HuH-7 (cell line): ENCODE measurements at regions not wholly inside any gene's neighbourhood (a gene's known extent, or its start where the extent isn't known, plus 50 kb on each side); places are given as distances from the start of the nearest gene placed in this dataset.
"Not testable (repeated sequence)": the region's sequence is repeated elsewhere in the genome, so short reads cannot be mapped to it uniquely, and the experiment has no call there.

ENCODE experiments used
- DNase-seq: peaks from one replicate; pipeline ENCODE4 v3.0.0; 2011; ENCODE audit warnings: low spot score

DNA sequence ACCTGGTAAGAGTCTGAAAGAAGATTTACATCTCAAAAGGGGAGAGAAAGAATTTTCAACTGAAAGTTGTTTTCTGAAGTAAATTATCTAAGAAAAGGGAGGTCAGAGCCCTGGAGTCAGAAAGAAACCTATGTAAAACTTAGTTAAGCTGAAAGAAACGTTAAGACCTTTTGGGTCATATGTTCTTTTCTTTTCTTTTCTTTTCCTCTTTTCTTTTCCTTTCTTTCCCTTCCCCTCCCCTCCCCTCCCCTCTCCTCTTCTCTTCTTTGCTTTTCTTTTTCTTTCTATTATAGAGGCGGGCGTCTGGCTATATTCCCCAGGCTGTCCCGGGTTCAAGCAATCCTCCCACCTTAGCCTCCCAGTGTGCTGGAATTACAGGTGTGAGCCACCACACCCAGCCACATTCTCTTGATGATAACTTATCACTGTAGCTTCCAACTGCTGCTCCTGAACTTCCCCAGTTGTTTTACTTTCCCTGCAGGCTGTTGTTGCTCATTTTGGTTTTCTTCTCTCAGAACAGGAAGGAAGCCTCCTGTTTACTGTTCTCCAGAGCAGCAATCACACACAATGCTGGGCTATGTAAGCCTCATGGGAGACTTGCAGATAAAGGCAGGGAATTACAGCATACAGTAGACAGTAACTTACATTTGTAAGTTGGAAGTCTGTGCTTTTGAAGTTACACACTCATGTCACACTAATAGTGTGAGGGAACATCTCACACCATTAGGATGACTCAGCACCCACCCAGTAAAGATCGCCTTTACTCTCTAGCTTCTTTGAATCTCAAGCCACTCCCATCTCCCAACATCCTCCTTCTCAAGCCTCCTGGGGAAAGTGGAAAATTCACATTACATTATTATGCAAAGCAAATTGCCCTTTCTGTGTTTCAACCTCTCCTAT, 2216.6 kb upstream of the WWC1 start:
- no peak for DNase-seq

DNA sequence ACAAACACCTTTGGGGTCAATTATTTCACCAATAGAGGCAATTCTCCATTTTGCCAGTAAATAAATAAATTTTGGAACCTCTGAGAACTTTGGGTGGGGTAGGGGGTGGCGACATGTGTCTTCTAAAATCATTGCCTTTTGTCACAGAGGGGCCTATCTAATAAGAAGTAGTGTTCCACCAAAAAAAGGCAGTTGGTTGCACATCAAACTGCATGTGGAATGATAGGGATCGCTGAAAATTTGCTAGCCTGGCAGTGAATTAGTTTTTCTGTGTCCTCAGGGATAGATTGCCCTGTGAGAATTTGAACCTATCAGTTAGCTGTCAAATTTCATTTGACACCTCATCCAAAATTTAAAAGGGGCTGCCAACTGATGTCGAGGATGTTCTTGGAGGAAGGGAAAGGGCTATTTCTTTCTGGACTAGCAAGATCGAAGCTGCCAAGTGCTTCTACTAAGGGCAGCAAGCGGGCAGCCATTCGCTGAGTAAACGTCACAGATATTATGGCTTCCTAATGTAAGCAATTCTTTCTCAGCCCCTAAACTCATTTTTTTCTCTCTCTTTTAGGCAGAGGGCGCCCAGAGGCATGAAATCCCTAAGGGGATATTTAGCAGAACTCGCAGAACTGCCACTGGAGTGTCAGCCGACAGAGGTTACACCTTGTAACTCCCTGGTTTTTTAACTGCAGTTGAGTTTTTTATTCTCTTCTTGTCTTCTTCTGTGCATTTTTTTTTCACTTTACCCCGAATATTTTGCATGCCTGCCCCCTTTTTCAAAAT, 2208.1 kb upstream of the WWC1 start:
- DNase-seq = no peak

DNA sequence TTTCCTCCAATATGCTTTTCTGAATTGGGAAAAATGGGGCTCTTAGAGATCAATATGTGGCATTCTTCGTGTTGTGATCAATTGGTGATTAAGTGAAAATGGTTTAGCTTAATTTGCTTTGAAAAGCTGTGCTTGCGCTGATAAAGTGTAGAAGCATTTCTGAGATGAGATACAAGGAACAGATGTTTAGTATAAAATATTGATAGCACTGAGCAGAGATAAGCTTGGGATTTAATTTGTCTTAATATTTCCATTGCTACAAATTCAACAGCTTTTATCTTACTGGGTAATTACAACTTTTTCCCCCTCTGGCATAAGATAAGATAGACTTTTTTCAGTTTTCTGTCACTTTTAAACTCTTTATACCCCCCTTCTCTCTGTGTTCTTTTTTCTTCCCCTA, 2204.9 kb upstream of the WWC1 start:
- no peak for DNase-seq

- no peak for DNase-seq
Observed at GRCh38 chr5:166088389-166089039, 2202.9 kb upstream of the WWC1 start.

DNA sequence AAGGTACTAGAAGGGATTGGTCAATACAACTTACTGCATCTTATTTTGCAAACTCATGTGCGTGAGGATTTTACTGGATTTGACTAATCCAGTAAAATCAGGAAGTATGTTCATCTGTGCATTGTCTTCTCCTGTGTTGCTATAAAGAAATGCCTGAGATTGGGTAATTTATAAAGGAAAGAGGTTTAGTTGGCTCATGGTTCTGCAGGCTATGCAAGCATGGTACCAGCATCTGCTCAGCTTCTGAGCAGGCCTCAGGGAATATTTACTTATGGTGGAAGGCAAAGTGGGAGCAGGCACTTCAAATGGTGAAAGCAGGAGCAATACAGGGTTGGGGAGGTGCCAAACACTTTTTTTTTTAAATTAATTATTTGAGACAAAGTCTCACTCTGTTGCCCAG, 2199.5 kb upstream of the WWC1 start:
- DNase-seq = no peak

DNA sequence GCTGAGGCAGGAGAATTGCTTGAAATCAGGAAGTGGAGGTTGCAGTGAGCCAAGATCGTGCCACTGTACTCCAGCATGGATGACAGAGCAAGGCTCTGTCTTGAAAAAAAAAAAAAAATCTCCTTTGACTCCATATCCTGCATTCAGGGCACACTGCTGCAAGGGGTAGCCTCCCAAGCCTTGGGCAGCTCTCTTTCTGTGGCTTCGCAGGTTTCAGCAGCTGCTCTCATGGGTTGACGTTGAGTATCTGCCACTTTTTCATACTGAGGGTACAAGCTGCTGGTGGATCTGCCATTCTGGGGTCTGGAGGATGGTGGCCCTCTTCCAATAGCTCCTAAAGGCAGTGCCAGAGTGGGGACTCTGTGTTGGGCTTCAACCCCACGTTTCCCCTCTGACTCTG, 2198.1 kb upstream of the WWC1 start:
- no peak for DNase-seq

- DNase-seq = no peak
Observed at GRCh38 chr5:166102947-166103346, 2188.5 kb upstream of the WWC1 start.

DNA sequence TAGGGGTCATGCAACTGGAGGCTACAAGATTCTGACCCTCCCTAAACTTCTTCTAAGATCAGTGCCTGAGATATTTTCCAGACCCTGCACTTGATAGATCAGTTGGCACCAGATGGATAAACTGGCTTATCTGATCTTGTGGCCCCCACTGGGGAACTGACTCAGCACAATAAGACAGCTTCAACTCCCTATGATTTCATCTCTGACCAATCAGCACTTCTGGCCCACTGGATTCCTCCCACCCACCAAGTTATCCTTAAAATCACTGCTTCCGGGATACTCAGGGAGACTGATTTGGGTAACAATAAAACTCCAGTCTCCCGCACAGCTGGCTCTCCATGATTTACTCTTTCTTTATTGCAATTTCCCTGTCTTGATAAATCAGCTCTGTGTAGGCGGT, 2180.4 kb upstream of the WWC1 start:
- DNase-seq = no peak

- no peak for DNase-seq
Observed at GRCh38 chr5:166117072-166118066, 2174.1 kb upstream of the WWC1 start.

DNA sequence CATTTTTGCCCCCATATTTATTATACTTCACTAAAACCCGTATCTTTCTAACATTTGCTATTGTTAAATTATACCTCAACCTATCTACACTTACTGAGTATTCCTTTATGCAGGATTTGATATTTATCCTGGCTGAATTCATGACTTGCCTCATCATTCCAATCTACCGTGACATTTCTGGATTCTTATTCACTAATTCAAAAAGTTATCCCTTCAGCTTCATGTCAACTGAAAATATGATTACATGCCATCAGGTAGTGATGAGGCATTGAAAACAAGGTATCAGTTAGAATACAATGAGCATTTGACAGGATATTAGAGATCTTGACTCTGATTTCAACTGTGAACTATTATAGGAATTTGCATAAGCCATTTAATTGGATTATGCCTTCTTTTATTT, 2171.9 kb upstream of the WWC1 start:
- DNase-seq = no peak

GRCh38 chr5:166123717-166124116, 2167.7 kb upstream of the WWC1 start:
- DNase-seq = no peak

- DNase-seq = peak; percentile 63
Observed at GRCh38 chr5:166127766-166128570, 2163.5 kb upstream of the WWC1 start.

DNA sequence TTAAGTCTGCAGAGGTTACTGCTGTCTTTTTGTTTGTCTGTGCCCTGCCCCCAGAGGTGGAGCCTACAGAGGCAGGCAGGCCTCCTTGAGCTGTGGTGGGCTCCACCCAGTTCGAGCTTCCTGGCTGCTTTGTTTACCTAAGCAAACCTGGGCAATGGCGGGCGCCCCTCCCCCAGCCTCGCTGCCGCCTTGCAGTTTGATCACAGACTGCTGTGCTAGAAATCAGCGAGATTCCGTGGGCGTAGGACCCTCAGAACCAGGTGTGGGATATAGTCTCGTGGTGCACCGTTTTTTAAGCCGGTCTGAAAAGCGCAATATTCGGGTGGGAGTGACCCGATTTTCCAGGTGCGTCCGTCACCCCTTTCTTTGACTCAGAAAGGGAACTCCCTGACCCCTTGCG, 2146.3 kb upstream of the WWC1 start:
- DNase-seq = not testable (repeated sequence)

DNA sequence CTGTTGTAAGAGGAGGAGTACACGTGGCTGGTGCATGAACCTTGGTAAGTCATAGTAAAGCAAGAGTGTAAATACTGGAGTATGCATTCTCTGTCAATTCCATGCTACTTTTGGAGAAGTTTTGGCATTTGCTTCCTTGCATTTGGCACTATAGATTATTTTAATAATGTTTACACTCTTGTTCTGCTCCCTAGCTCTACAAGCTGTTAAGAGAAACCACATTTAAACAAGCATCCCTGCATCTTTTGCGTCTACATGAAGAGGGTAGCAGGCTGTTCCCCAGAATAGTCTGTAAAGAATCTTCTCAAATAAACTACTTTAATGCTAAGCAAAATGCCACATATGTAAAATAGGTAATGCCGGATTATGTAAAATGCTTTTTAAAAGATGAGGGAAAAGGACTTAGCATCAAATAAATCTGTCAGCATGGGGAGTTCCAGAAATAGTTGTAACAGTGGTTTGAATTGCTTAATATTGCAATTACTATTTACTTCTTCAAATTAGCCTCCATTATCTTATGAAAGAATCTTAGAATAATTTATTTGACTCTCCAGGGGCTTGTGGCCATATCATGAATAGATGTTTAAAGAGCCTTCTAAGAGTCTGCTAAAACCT, 2127.3 kb upstream of the WWC1 start:
- no peak for DNase-seq

GRCh38 chr5:166165596-166165995, 2125.8 kb upstream of the WWC1 start:
- DNase-seq = peak; percentile 17

DNA sequence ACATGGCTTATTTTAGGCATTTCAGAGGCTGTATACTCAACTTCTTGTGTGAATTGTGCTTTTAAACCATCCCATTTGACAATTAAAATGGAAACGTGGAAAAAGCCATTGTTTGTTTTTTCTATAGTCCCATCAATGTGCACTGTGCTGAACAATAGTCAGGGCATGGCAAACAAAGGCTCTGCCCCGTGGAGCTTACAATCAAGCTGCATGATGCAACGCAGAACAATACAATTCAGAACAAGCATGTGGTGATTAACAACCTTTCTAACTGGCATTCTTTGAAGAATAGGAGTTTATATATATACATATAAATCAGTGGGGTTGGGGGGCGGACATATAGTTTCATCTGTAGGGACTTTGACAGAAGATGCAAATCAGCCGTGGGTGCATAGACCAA, 2125.4 kb upstream of the WWC1 start:
- DNase-seq = no peak

GRCh38 chr5:166172597-166172996, 2118.8 kb upstream of the WWC1 start:
- DNase-seq = no peak

DNA sequence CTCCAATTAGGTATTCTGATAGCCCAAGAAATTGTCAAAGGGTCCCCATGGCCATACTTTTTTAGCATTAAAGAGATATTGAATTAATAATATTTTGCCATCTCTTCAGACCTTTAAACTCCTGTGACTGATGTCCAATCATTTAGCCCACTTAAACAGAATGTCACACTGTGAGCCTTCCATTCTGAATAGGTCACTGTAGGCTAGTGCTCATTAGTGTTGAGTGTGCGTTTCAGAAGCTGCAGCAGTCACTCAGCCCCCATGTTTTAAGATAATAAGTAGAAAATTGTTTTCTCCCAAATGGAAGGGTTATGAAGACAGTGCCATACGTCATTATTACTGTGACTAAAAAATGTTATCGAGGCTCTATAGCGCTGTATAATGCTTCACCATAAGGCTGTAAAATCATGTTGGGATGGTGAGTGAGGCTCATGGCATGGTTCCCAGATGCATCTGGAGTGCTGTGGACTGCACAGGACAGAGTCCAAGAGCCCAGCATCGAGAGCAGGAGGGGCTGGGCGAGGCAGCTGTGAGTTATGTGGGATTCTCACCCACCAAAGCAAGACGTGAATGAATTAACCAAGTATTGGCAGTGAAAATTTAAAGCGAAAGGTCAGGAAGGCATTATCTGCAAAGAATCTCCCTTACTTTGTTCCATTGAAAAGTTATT, 2112.9 kb upstream of the WWC1 start:
- peak; percentile 8 for DNase-seq

DNA sequence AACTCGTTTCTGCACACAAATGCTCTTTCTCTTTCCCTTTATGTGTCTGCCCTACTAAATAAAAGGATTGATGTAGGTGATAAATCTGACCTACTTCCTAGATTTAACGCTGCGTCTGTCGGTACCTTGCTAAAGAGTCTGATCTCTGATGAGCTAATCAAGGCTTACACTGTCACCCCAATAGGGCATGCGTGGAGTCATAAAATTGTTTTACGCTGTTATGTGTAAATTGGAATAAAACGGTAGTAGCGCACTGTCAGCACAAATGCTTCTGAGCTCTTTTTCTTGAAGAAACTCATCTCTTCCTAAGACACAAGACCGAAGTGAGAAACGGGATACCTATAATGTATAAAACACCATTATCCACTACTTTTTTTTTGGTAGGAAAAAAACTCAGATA, 2106.3 kb upstream of the WWC1 start:
- no peak for DNase-seq
